K562 (cell line): ENCODE measurements at regions not wholly inside any gene's neighbourhood (a gene's known extent, or its start where the extent isn't known, plus 50 kb on each side); places are given as distances from the start of the nearest gene placed in this dataset.
A peak's percentile ranks its signal among the peaks of the same experiment; 100 is the strongest.

Experiments used
- ATAC-seq: fragments of 200-7000 bp; cut with Tn5 transposase; 3 replicates; pipeline ENCODE4 v1.9.1; 2020; ENCODE audit warnings: moderate library complexity
- BruUV-seq: library from RNA; stranded (reverse); fragments of 400-500 nt; replicated peaks from 2 replicates; lab custom pipeline; 2021; lab: Mats Ljungman, UMichigan
- CTCF ChIA-PET: fragments of 300-600 bp; formaldehyde crosslinking; extraction: SDS; loops from one replicate; lab custom pipeline; 2021; ENCODE audit warnings: low intra/inter-chr PET ratio; lab: Yijun Ruan, JAX
- POLR2A ChIA-PET: fragments of 300-600, 350-650 bp; sonication (Branson Sonifier 250); formaldehyde crosslinking; extraction: SDS; loops from one replicate; lab custom pipeline; 2021; ENCODE audit warnings: antibody characterized with exemption, inconsistent platforms; lab: Yijun Ruan, JAX
- DNase-seq, 4 experiments: peaks; one replicate each; pipeline versions ENCODE4 v3.0.0 to v3.0.0-alpha.2; 2011 to 2018; ENCODE audit warnings: low spot score in 3 of 4, mixed read lengths in 3 of 4; ENCODE audit errors: extremely low read depth in 1 of 4
- FAIRE-seq: peaks from 2 replicates; lab custom pipeline; 2011; peaks lifted over from hg19 to GRCh38; lab: Jason Lieb, UNC
- H2AFZ ChIP-seq: 2 replicates; pipeline ENCODE4 v1.6.0; 2011; ENCODE audit warnings: low read depth, low read length, control low read depth, inconsistent platforms
- H3K27ac ChIP-seq: fragments of 200-600 bp; 3 replicates; pipeline ENCODE4 v1.8.0; 2011; ENCODE audit warnings: low read depth, mild to moderate bottlenecking, control low read depth, inconsistent platforms, low read length, moderate library complexity, mixed read lengths; ENCODE audit errors: extremely low read depth
- H3K27me3 ChIP-seq, 2 experiments: fragments of 300-600 bp in 1 of 2; 2 replicates in 1 of 2; 3 replicates in 1 of 2; pipeline versions ENCODE4 v1.6.0 to v1.8.0; 2011; ENCODE audit warnings: inconsistent platforms in 2 of 2, low read length in 2 of 2, mild to moderate bottlenecking in 1 of 2, mixed read lengths in 1 of 2, moderate library complexity in 1 of 2; ENCODE audit not compliant: control insufficient read depth in 2 of 2, insufficient read depth in 2 of 2
- H3K36me3 ChIP-seq: fragments of 300-600 bp; 3 replicates; pipeline ENCODE4 v1.8.0; 2011; ENCODE audit warnings: mild to moderate bottlenecking, low read length, inconsistent platforms; ENCODE audit not compliant: control insufficient read depth, insufficient read depth
- H3K4me1 ChIP-seq, 2 experiments: fragments of 200-600 bp in 1 of 2; replicated peaks in 1 of 2; 2 replicates in 1 of 2; 3 replicates in 1 of 2; pipeline versions ENCODE4 v1.5.1 to v1.8.0; 2011; ENCODE audit warnings: inconsistent platforms in 2 of 2, low read length in 2 of 2, mild to moderate bottlenecking in 1 of 2, mixed read lengths in 1 of 2, moderate library complexity in 1 of 2; ENCODE audit not compliant: control insufficient read depth in 2 of 2, insufficient read depth in 2 of 2
- H3K4me2 ChIP-seq: 2 replicates; pipeline ENCODE4 v1.6.1; 2011; ENCODE audit warnings: low read length, control low read depth, inconsistent platforms, mixed read lengths; ENCODE audit not compliant: insufficient read depth
- H3K4me3 ChIP-seq: fragments of 200-600 bp; sonication (generic), shearing (Covaris generic); 2 replicates; pipeline ENCODE4 v1.5.1; 2016; ENCODE audit warnings: control low read depth, inconsistent platforms
- H3K79me2 ChIP-seq: fragments of 200-600 bp; 3 replicates; pipeline ENCODE4 v1.8.0; 2011; ENCODE audit warnings: low read length, inconsistent platforms; ENCODE audit not compliant: control insufficient read depth, insufficient read depth
- H3K9ac ChIP-seq, 2 experiments: 2 replicates each; pipeline versions ENCODE4 v1.6.0 to v1.6.1; 2011; ENCODE audit warnings: low read depth in 2 of 2, low read length in 2 of 2, control low read depth in 1 of 2, inconsistent platforms in 1 of 2, mild to moderate bottlenecking in 1 of 2, mixed read lengths in 1 of 2; ENCODE audit not compliant: insufficient read depth in 1 of 2
- H3K9me1 ChIP-seq: one replicate; pipeline ENCODE4 v1.6.0; 2011; ENCODE audit warnings: inconsistent platforms, mild to moderate bottlenecking, low read length, moderate library complexity; ENCODE audit not compliant: control insufficient read depth, insufficient read depth
- H3K9me3 ChIP-seq: replicated peaks from 2 replicates; pipeline ENCODE4 v1.5.1; 2011; ENCODE audit warnings: low read depth, low read length, inconsistent platforms; ENCODE audit not compliant: control insufficient read depth, insufficient read depth
- H4K20me1 ChIP-seq: replicated peaks from 2 replicates; pipeline ENCODE4 v1.6.1; 2011; ENCODE audit warnings: low read length, inconsistent platforms, mixed read lengths; ENCODE audit not compliant: control insufficient read depth, insufficient read depth
- ELF1 ChIP-seq: fragments of 200-800 bp; sonication (Bioruptor generic); IDR thresholded peaks from 2 replicates; pipeline ENCODE4 v1.6.1; 2016; ENCODE audit warnings: missing genetic modification characterization, missing compliant biosample characterization
- FOXM1 ChIP-seq, 2 experiments: fragments of 450-650 bp in 1 of 2; sonication (generic) in 1 of 2; formaldehyde crosslinking in 1 of 2; IDR thresholded peaks; 2 replicates each; pipeline versions ENCODE4 v1.6.1 to v1.9.0; 2017 to 2022; ENCODE audit warnings: low read depth in 2 of 2, mild to moderate bottlenecking in 2 of 2, missing genetic modification reagents in 1 of 2, moderate library complexity in 1 of 2
- GABPA ChIP-seq: fragments of 200-800 bp; sonication (Bioruptor generic); conservative IDR thresholded peaks from 2 replicates; pipeline ENCODE4 v1.6.1; 2016; ENCODE audit warnings: low read depth, missing genetic modification characterization, missing compliant biosample characterization
- KDM2B ChIP-seq: fragments of 250-450 bp; sonication (Bioruptor Pico); IDR thresholded peaks from 2 replicates; pipeline ENCODE4 v1.8.0; 2021; ENCODE audit warnings: mild to moderate bottlenecking, moderate library complexity
- NRF1 ChIP-seq, 2 experiments: fragments of 450-650 bp; IDR thresholded peaks in 1 of 2; conservative IDR thresholded peaks in 1 of 2; 2 replicates each; pipeline ENCODE4 v1.6.1; 2014; ENCODE audit warnings: mild to moderate bottlenecking in 2 of 2
- NUFIP1 ChIP-seq: fragments of 450-650 bp; IDR thresholded peaks from 2 replicates; pipeline ENCODE4 v1.6.1; 2018; ENCODE audit not compliant: partially characterized antibody
- POLR2AphosphoS5 ChIP-seq: IDR thresholded peaks from 2 replicates; pipeline ENCODE4 v1.6.1; 2011; ENCODE audit warnings: mild to moderate bottlenecking, low read depth, low read length, moderate library complexity; ENCODE audit not compliant: control insufficient read depth, insufficient read depth
- ZNF217 ChIP-seq: sonication (generic); formaldehyde crosslinking; IDR thresholded peaks from 2 replicates; pipeline ENCODE4 v1.8.0; 2022; ENCODE audit warnings: mild to moderate bottlenecking, missing genetic modification reagents
- ZNF274 ChIP-seq: IDR thresholded peaks from 2 replicates; pipeline ENCODE4 v1.6.1; 2011; ENCODE audit warnings: low read depth, mild to moderate bottlenecking, low read length, moderate library complexity, borderline replicate concordance
- ZNF316 ChIP-seq: fragments of 450-650 bp; IDR thresholded peaks from 2 replicates; pipeline ENCODE4 v1.6.1; 2016
- ZNF79 ChIP-seq: fragments of 250-450 bp; sonication (Bioruptor Pico); IDR thresholded peaks from 2 replicates; pipeline ENCODE4 v1.4.0; 2020; ENCODE audit warnings: low read depth, mild to moderate bottlenecking, moderate library complexity
- WGBS: fragments of 100-300 bp; shearing (Covaris generic); methylation state at CpG from one replicate; pipeline ENCODE4 v1.1.6; 2016; ENCODE audit warnings: low coverage, mixed read lengths; ENCODE audit not compliant: insufficient coverage; ENCODE audit errors: missing lambda C conversion rate; 5-methylcytosine and 5-hydroxymethylcytosine counted together
- in situ Hi-C: fragments of 300-500 bp; cut with MboI; formaldehyde crosslinking; loops from 4 replicates; pipeline ENCODE4 v1.15.0; 2018; ENCODE audit warnings: inconsistent platforms, mixed read lengths
- intact Hi-C: fragments of 100-400 bp; cut with micrococcal nuclease; formaldehyde crosslinking; loops from 2 replicates; pipeline ENCODE4 v1.14.2; 2022
- TF ChIP-seq, protein P1 (sequence below): fragments of 450-650 bp; IDR thresholded peaks from 2 replicates; pipeline ENCODE4 v1.6.1; 2018; ENCODE audit not compliant: partially characterized antibody
- TF ChIP-seq, protein P2 (sequence below): sonication (generic); formaldehyde crosslinking; IDR thresholded peaks from 2 replicates; pipeline ENCODE4 v1.8.0; 2022; ENCODE audit warnings: mild to moderate bottlenecking, low read depth, missing genetic modification reagents
- TF ChIP-seq, protein P3 (sequence below), 3 experiments: IDR thresholded peaks in 2 of 3; conservative IDR thresholded peaks in 1 of 3; 2 replicates each; pipeline ENCODE4 v1.5.1; 2011 to 2012; ENCODE audit warnings: low read length in 3 of 3, mild to moderate bottlenecking in 3 of 3, control low read depth in 2 of 3, improper control_type of control experiment in 1 of 3, inconsistent platforms in 1 of 3, low read depth in 1 of 3, mixed read lengths in 1 of 3, moderate library complexity in 1 of 3; ENCODE audit not compliant: insufficient read depth in 2 of 3

DNA sequence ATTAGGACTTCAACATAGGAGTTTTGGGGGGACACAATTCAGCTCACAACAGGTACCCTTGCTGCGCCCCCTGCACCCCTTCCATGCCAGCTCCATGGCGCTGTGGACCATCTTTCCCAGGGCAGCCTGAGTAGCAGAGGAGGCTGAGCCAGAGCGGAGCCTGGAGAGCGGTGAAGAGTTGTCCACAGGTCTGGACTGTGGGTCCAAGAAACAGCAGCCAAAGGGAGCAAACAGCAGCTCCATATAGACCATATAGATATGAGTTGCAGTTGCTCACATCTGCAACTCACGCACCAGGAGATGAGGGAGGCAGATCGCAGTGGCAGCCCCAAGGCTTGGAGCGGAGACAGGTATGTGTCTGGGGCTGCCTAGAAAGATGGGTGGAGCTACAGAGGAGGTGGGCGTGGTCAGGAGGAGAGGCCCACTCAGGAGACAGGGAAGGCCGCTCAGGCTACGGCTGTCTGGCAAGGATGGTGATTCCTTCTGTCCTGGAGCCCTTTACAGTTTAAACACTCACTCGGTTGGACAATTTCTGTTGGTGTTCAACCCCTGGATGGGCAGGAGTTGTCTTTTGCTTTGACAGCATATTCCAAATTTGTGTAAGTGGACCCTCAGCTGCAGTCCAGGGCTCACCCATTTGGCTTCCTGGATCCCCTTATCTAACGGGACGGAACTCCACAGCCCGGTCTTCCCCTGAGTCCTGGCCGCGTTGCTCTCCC is 155.1 kb downstream of the LPIN1 start:
- Histone ChIP-seq H2AFZ (peak overlapping the region; percentile 56), H3K4me1 (peaks cover 6 to 9% of the 10 kb centered on the region in 2 experiments; a peak in 3 of 5 replicates), H3K9me1 (no peaks in the 10 kb centered on the region), H3K9ac (peak overlapping the region; percentile 8 to 21; a peak in 1 of 4 replicates), H3K4me2 (peak overlapping the region; percentile 45), H4K20me1 (no peaks in the 10 kb centered on the region), H3K27me3 (no peaks in the 10 kb centered on the region), H3K4me3 (no peak overlapping the region), H3K9me3 (no peaks in the 10 kb centered on the region), H3K27ac (no peak overlapping the region; the same call in 2 of the 3 replicates), H3K79me2 (no peaks in the 10 kb centered on the region), H3K36me3 (no peaks in the 10 kb centered on the region)
- POLR2A ChIA-PET = interaction anchor here (1.0 to 1.1 kb wide), 2 partner anchors 29 to 40 kb away, joined by 3 read pairs; no protein-coding TSS in a partner anchor
- CTCF ChIA-PET = no interaction called here
- TF ChIP-seq ZNF217 (CRISPR knock-in tag) (no peak), GABPA (tag) (no peak), ELF1 (0 out of 2 replicates have a peak, but pooled peaks have one; percentile 27), ZNF79 (CRISPR knock-in tag) (no peak), POLR2AphosphoS5 (no peak), ZNF316 (0 out of 2 replicates have a peak, but pooled peaks have one; percentile 25), NUFIP1 (no peak), FOXM1 (IDR thresholded peaks at IDR 0.05; ENCODE audit: low read depth) (no peak), FOXM1 (CRISPR knock-in tag; IDR thresholded peaks at IDR 0.05; ENCODE audit: low read depth) (no peak), NRF1 (conservative IDR thresholded peaks at IDR 0.05 in 1 of 2, IDR thresholded peaks at IDR 0.05 in 1 of 2) (0 out of 4 replicates have a peak, but pooled peaks of 1 of the 2 experiments have one; percentile 17), ZNF274 (no peak), KDM2B (CRISPR knock-in tag) (no peak)
- TF ChIP-seq, protein P1, sequence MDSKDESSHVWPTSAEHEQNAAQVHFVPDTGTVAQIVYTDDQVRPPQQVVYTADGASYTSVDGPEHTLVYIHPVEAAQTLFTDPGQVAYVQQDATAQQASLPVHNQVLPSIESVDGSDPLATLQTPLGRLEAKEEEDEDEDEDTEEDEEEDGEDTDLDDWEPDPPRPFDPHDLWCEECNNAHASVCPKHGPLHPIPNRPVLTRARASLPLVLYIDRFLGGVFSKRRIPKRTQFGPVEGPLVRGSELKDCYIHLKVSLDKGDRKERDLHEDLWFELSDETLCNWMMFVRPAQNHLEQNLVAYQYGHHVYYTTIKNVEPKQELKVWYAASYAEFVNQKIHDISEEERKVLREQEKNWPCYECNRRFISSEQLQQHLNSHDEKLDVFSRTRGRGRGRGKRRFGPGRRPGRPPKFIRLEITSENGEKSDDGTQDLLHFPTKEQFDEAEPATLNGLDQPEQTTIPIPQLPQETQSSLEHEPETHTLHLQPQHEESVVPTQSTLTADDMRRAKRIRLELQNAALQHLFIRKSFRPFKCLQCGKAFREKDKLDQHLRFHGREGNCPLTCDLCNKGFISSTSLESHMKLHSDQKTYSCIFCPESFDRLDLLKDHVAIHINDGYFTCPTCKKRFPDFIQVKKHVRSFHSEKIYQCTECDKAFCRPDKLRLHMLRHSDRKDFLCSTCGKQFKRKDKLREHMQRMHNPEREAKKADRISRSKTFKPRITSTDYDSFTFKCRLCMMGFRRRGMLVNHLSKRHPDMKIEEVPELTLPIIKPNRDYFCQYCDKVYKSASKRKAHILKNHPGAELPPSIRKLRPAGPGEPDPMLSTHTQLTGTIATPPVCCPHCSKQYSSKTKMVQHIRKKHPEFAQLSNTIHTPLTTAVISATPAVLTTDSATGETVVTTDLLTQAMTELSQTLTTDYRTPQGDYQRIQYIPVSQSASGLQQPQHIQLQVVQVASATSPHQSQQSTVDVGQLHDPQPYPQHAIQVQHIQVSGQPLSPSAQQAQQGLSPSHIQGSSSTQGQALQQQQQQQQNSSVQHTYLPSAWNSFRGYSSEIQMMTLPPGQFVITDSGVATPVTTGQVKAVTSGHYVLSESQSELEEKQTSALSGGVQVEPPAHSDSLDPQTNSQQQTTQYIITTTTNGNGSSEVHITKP = peak; percentile 56
- TF ChIP-seq, protein P2, sequence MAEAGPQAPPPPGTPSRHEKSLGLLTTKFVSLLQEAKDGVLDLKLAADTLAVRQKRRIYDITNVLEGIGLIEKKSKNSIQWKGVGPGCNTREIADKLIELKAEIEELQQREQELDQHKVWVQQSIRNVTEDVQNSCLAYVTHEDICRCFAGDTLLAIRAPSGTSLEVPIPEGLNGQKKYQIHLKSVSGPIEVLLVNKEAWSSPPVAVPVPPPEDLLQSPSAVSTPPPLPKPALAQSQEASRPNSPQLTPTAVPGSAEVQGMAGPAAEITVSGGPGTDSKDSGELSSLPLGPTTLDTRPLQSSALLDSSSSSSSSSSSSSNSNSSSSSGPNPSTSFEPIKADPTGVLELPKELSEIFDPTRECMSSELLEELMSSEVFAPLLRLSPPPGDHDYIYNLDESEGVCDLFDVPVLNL (CRISPR knock-in tag) = no peak
- TF ChIP-seq, protein P3, sequence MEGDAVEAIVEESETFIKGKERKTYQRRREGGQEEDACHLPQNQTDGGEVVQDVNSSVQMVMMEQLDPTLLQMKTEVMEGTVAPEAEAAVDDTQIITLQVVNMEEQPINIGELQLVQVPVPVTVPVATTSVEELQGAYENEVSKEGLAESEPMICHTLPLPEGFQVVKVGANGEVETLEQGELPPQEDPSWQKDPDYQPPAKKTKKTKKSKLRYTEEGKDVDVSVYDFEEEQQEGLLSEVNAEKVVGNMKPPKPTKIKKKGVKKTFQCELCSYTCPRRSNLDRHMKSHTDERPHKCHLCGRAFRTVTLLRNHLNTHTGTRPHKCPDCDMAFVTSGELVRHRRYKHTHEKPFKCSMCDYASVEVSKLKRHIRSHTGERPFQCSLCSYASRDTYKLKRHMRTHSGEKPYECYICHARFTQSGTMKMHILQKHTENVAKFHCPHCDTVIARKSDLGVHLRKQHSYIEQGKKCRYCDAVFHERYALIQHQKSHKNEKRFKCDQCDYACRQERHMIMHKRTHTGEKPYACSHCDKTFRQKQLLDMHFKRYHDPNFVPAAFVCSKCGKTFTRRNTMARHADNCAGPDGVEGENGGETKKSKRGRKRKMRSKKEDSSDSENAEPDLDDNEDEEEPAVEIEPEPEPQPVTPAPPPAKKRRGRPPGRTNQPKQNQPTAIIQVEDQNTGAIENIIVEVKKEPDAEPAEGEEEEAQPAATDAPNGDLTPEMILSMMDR (IDR thresholded peaks at IDR 0.05 in 2 of 3, conservative IDR thresholded peaks at IDR 0.05 in 1 of 3; ENCODE audit: insufficient read depth in 2 of 3, low read depth in 1 of 3, low read length in 3 of 3) = no peak
- 58% methylated on average over 13 of the region's 16 CpGs for WGBS
- FAIRE-seq (peak; percentile 60), DNase-seq (peak; percentile 64 to 76 (median 70)), ATAC-seq (peak; percentile 94)
- in situ Hi-C loops = no loop called here
- no TSS peak for BruUV-seq
- intact Hi-C loops = loop anchor here (5.0 kb wide), 1 partner anchor 39 kb away; no protein-coding TSS in a partner anchor
